Mesodermal cell (in vitro differentiated cells): ENCODE measurements at regions not wholly inside any gene's neighbourhood (a gene's known extent, or its start where the extent isn't known, plus 50 kb on each side); places are given as distances from the start of the nearest gene placed in this dataset.

Experiments
- H3K27ac ChIP-seq: 2 replicates; pipeline ENCODE4 v1.7.0; 2013; ENCODE audit warnings: mild to moderate bottlenecking, low read depth, low read length, moderate library complexity; ENCODE audit not compliant: severe bottlenecking
- H3K36me3 ChIP-seq: 2 replicates; pipeline ENCODE4 v1.7.1; 2013; ENCODE audit warnings: mild to moderate bottlenecking, low read length, moderate library complexity; ENCODE audit not compliant: control insufficient read depth, insufficient read depth
- H3K4me1 ChIP-seq: one replicate; pipeline ENCODE4 v1.7.1; 2013; ENCODE audit warnings: mild to moderate bottlenecking, low read length; ENCODE audit not compliant: insufficient read depth, control insufficient read depth, poor library complexity, severe bottlenecking
- H3K4me3 ChIP-seq: 2 replicates; pipeline ENCODE4 v1.7.0; 2013; ENCODE audit warnings: low read length, control low read depth, mild to moderate bottlenecking; ENCODE audit not compliant: insufficient read depth, poor library complexity, severe bottlenecking; ENCODE audit errors: extremely low read depth
- H3K9me3 ChIP-seq: 2 replicates; pipeline ENCODE4 v1.7.1; 2013; ENCODE audit warnings: mild to moderate bottlenecking, low read length, moderate library complexity; ENCODE audit not compliant: control insufficient read depth
- WGBS, 2 experiments: methylation state at CpG; one replicate each; pipeline ENCODE4 v1.1.5; 2013; ENCODE audit warnings: missing lambda C conversion rate in 2 of 2; ENCODE audit not compliant: insufficient coverage in 2 of 2; 5-methylcytosine and 5-hydroxymethylcytosine counted together

DNA sequence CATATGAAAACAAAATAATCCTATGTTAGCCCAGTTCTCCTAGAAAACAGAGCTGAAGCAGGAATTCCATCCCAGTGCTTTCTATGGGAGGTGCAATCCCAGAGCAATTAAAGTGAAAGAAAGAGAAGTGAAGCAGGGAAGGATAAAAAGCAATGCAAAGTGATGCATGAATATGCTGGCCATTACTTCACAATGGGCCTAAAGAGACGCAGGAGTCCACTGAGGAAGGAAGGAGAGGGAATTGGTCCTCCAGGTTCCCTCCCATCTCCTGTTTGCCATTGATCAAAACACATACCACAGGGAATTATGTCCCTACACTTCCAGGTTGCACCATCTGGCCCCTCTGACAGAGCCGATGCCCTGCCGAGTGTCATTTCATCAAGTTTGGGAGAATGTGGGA lies 392.2 kb upstream of the NFE2L3 start:
- WGBS, 2 experiments: 61 to 87% methylated on average over 3 of the region's 3 CpGs
- H3K4me3 ChIP-seq: no peak overlapping the region
- H3K4me1 ChIP-seq: no peaks in the 10 kb centered on the region
- H3K36me3 ChIP-seq: no peaks in the 10 kb centered on the region
- no peak overlapping the region for H3K27ac ChIP-seq
- no peaks in the 10 kb centered on the region for H3K9me3 ChIP-seq

- Histone ChIP-seq H3K9me3 (no peaks in the 10 kb centered on the region), H3K27ac (no peak overlapping the region)
- 96 to 98% methylated on average over 9 to 11 of the region's 12 CpGs for WGBS, 2 experiments
Observed at GRCh38 chr7:25762511-25763462, 389.2 kb upstream of the NFE2L3 start.

DNA sequence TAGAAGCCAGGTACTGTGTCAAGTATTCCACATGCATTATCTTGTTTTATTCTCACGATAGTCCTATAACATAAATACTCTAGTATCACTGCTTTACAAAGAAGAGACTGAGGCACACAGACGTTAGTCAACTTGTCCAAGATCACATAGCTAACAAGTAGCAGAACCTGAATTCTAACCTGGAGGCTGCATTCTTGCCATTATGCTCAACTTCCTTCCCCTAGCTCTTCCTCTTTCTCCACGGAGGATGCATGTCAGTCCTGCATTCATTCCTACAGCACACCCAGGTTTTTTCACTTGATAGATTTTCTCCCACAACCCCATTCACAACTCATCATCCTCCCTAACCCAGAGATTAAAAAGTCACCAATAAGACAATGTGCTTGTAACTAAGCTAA lies 388.5 kb upstream of the NFE2L3 start:
- H3K9me3 ChIP-seq: no peaks in the 10 kb centered on the region
- WGBS, 2 experiments: 64 to 88% methylated on average over 3 of the region's 3 CpGs
- H3K4me3 ChIP-seq: no peak overlapping the region
- H3K36me3 ChIP-seq: no peaks in the 10 kb centered on the region
- no peak overlapping the region for H3K27ac ChIP-seq
- no peaks in the 10 kb centered on the region for H3K4me1 ChIP-seq

More at GRCh38 chr7:25762511-25763462, 389.2 kb upstream of the NFE2L3 start:
- Histone ChIP-seq H3K36me3 (no peaks in the 10 kb centered on the region), H3K4me3 (no peak overlapping the region), H3K4me1 (no peaks in the 10 kb centered on the region)

DNA sequence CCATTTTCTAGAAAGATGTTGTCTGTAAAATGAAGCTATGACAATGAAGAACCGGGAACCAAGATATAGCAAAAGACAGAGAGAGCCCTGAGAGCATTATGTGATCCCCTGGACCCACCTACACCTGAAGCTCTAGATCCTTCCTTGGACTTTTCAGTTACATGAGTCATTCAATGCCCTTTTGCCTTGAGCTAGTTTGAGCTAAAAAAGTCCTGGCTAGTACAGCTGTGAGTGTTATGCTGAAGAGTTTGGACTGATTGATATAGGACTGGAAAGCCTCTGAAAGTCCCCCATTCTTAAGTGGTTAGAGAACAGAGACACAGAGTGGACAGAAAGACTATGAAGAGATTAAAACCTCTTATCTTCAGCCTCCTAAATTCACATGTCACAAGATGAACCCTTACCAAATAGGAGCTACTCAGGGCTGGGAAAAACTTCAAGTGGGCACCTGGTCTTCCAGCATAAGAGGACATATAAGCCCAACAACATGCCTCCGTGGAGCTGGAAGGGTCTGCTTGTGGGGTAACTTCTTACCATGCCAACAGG lies 386.8 kb upstream of the NFE2L3 start:
- Histone ChIP-seq H3K36me3 (no peaks in the 10 kb centered on the region), H3K9me3 (no peaks in the 10 kb centered on the region), H3K27ac (no peak overlapping the region), H3K4me1 (no peaks in the 10 kb centered on the region), H3K4me3 (no peak overlapping the region)
- WGBS, 2 experiments: 100% methylated on average over 1 of the region's 2 CpGs

DNA sequence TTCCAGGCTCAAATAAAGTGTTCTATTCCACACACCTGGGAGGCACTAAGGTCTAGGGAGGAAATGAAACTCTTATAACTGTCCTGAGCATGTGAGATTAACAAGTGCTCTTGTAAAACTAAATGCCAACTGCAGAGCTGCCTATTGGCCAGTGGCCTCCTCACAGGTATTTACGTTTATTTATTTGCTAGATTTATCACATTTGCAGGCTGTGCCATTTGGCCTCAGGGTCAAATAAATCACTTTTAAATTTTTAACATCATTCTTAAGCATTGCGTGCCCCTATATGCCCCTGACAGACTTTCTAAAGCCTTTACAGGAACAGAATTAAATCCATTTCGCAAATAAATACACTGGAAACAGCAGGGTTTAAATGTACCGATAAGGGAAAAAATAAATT lies 381.8 kb upstream of the NFE2L3 start:
- H3K4me3 ChIP-seq: no peak overlapping the region
- WGBS, 2 experiments: 86 to 100% methylated on average over 2 of the region's 4 CpGs

GRCh38 chr7:25770670-25771069 lies 381.3 kb upstream of the NFE2L3 start:
- H3K36me3 ChIP-seq: no peaks in the 10 kb centered on the region
- no peaks in the 10 kb centered on the region for H3K4me1 ChIP-seq
- WGBS, 2 experiments: 80% methylated on average over 1 of the region's 3 CpGs; no CpG with 5 or more reads in 1 of the 2 experiments
- H3K4me3 ChIP-seq: no peak overlapping the region
- H3K27ac ChIP-seq: no peak overlapping the region
- no peaks in the 10 kb centered on the region for H3K9me3 ChIP-seq

More for the DNA sequence above, 381.8 kb upstream of the NFE2L3 start:
- H3K4me1 ChIP-seq: no peaks in the 10 kb centered on the region
- H3K36me3 ChIP-seq: no peaks in the 10 kb centered on the region
- no peaks in the 10 kb centered on the region for H3K9me3 ChIP-seq
- no peak overlapping the region for H3K27ac ChIP-seq

- no peak overlapping the region for H3K27ac ChIP-seq
- H3K4me3 ChIP-seq: no peak overlapping the region
- no peaks in the 10 kb centered on the region for H3K4me1 ChIP-seq
- WGBS, 2 experiments: no CpG with 5 or more reads among the region's 4 CpGs
- H3K9me3 ChIP-seq: no peaks in the 10 kb centered on the region
- no peaks in the 10 kb centered on the region for H3K36me3 ChIP-seq
Observed at GRCh38 chr7:25771491-25771890, 380.5 kb upstream of the NFE2L3 start.

GRCh38 chr7:25772802-25773201 lies 379.2 kb upstream of the NFE2L3 start:
- Histone ChIP-seq H3K4me1 (no peaks in the 10 kb centered on the region), H3K36me3 (no peaks in the 10 kb centered on the region), H3K9me3 (no peaks in the 10 kb centered on the region), H3K27ac (no peak overlapping the region), H3K4me3 (no peak overlapping the region)
- WGBS, 2 experiments: 93% methylated on average over 3 of the region's 4 CpGs; no CpG with 5 or more reads in 1 of the 2 experiments

- WGBS, 2 experiments: 100% methylated on average over 1 of the region's 1 CpG; no CpG with 5 or more reads in 1 of the 2 experiments
- no peaks in the 10 kb centered on the region for H3K4me1 ChIP-seq
- H3K27ac ChIP-seq: no peak overlapping the region
- H3K9me3 ChIP-seq: no peaks in the 10 kb centered on the region
- H3K4me3 ChIP-seq: no peak overlapping the region
- H3K36me3 ChIP-seq: no peaks in the 10 kb centered on the region
Observed at GRCh38 chr7:25774675-25775074, 377.3 kb upstream of the NFE2L3 start.

DNA sequence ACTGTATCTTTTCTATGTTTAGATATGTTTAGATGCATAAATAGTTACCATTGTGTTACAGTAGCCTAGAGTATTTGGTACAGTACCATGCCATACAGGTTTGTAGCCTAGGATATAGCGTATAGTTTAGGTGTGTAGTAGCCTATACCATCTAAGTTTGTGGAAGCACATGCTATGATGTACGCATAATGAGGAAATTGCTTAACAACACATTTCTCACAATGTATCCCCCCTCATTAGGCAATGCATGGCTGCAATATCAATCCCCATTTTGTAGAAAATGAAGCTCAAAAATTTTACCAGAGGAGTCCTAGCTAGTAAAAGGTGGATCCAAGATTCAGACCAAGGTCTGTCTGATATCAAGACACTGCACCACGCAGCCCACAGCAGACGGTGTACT lies 376.4 kb upstream of the NFE2L3 start:
- Histone ChIP-seq H3K4me1 (no peaks in the 10 kb centered on the region), H3K9me3 (no peaks in the 10 kb centered on the region), H3K4me3 (no peak overlapping the region), H3K36me3 (no peaks in the 10 kb centered on the region), H3K27ac (no peak overlapping the region)
- 93% methylated on average over 2 of the region's 4 CpGs; no CpG with 5 or more reads in 1 of the 2 experiments for WGBS, 2 experiments
